SIG-M5 treated with dmso at 0.1 percent for 504 hours (cell line): ENCODE measurements at regions not wholly inside any gene's neighbourhood (a gene's known extent, or its start where the extent isn't known, plus 50 kb on each side); places are given as distances from the start of the nearest gene placed in this dataset.

Experiments used
- DNase-seq: peaks from one replicate; lab custom pipeline; 2025; ENCODE audit not compliant: unreplicated experiment; lab: John Stamatoyannopoulos, UW

DNA sequence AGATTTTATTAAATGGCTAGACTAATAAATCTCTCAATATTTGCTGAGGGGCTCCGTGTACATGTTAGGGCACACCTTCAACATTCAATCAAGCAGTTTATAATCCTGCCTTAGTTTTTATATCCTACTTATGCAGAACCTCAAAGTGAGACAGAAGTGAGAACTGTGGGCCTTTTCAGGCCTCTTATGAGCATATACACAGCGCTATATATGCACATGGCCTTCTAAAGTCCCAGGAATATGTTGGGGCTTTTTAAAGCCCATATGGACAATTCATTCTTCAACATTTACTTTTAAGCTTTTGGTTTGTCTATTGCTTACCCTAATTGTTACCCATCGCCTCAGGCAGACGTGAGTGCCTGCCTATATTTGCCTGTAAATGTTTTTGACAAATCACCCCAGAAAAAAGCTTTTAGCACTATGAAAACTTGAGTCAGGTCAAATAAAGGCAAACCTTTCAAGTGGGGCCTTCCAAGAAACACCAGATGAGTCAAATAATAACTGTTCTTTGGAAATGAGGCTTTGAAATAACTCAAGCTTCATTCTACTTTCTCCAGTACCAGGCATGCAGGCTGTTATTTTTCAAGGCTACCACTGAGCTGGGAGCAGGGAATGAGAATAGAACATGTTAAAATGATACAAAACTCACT, 58.2 kb downstream of the ESM1 start:
- DNase-seq = no peak

DNA sequence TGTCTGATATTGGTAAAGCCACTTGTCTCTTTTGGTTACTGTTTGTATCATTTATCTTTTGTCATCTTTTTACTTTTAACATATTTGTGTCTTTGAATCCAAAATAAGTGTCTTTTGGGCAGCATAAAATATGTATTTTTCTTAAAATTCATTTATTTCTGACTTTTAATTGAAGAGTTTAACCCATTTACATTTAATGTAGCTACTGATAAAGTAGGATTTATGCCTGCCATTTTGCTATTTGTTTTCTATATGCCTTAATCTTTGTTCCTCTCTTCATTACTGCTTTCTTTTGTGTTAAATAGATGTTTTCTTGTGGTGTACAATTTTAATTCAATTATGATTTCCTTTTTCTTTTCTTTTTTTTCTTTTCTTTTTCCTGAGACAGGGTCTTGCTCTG, 60.9 kb downstream of the ESM1 start:
- DNase-seq = no peak

DNA sequence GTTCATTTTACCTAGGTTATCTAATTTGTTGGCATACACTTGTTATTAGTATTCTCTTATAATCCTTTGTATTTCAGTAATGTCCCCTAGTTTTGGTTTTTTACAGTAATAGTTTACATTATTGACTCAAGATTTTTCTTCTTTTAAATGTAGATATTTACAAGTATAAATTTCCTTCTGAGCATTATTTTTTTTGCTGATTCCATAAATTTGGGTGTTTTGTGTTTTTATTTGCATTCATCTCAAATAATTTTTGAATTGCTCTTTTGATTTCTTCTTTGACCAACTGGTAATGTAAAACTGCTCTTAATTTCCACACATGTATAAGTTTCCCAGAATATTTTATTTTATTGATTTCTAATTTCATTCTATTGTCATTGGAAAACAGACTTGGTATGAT, 68.1 kb downstream of the ESM1 start:
- DNase-seq = no peak

DNA sequence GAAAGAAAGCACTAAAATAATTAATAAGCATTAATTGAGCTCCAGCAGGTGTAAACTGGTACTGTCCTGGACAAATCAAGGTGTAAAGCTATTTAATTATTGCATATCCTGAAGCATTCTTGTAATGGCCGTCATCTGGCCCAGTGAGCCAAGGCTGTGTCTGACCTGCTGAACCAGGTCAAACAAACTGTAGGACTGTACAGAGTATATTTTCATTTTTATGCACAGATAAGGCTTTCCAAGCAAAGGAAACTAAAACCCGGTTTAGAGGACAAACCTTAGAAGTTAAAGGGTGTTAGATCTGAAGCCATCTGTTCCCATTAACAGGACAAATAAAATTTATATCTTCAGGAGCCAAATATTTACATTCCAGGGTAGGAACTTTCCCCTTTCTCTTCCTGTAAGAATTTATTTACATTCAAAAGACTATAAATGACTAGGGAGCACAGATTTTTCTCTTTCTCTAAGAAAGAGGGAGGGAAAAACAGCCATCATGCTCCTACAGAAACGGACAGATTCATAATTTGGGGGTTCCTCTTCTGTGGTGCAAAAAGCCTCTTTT, 69.8 kb downstream of the ESM1 start:
- DNase-seq = no peak

DNA sequence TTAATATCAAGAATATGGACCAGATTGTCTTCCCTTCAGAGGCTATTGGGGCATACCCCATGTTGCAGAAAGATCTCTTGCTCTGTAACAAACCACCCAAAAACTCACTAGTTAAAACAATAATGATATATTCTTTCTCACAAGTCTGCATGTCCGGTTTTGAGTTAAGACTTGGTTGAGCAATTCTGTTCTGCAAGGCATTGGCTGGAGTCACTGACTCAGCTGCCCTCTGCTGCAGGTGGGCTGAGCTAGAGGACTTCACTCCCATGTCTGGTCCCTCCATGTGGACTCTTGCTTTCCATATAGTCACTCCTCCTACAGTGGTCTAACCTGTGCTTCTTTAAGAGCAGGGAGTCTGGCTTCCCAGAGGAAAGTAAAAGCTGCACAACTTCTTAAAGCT, 73.4 kb downstream of the ESM1 start:
- no peak for DNase-seq

DNA sequence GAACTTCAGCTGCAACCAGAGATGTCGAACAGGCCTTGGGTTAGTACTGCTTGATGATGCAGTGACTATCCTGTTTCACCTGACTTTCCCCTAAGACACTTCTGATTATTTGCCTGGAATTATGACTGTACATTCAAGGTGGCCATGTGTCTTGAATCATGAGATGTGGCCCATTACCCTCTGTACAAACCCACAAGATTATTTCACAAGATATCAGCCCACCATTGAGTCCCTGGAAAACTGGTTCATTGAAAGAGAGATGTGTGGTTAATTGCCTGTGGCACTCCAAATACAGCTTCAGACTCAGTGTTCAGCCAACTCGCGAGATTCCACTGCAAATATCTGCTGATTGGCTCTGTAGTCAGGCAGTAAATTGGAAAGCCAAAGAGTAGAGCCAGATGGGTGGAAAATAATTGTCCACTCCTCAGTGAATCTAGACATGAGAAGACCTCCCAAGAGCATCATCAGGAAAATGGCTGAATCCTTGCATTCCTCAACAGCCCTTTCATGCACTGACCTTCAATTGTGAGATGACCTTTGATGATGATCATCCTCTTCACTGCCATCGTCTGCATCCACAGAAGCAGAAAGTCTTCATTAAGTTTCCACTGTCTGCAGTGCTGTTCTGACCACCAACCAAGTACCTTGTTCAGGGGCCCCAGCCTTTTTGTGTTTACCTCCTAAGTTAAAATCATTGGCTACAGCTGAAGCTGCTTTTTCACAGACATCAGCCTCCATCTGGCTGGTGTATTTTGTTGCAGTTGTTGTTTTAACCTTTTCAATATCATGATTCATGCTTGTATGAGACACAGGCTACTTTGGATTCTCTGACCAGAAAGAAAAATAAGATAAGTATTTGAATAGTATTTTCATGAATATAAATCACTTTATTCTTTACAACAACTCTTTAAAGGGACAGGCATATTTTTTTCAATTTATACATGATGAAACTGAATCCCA, 75.2 kb downstream of the ESM1 start:
- no peak for DNase-seq

DNA sequence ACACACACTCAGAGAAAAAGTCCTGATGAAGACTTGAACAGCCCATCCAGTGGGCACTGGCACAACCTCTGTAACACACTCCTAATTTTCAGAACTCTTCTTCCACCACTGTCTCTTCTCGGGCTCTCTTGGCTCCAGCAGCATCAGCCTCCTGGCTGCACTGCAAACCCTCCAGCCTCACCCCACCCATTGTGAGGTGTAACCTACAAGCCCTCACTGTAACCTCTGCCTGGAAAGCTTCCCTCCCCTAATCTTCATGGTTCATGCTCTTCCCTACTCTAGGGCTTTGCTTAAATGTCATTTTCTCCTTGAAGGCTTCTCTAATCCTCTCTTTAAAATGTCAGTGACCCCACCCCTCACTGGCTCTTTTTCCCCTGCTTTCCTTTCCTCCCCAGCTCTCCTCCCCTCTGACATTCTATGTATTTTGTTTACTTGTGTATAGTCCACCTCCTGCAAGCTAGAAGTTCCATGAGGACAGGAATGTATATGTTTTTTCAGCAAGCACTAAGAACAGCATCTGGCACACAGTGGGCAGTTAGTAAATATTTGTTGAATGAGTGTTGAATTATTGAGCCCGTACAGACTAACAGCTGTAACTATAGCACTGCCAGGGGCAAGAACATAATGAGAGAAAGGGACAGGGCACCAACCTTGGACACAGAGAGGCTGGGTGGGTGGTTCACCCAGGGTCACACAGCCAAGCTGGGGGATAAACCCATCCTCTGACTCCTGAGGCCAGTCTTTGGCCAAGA, 76.4 kb downstream of the ESM1 start:
- no peak for DNase-seq

DNA sequence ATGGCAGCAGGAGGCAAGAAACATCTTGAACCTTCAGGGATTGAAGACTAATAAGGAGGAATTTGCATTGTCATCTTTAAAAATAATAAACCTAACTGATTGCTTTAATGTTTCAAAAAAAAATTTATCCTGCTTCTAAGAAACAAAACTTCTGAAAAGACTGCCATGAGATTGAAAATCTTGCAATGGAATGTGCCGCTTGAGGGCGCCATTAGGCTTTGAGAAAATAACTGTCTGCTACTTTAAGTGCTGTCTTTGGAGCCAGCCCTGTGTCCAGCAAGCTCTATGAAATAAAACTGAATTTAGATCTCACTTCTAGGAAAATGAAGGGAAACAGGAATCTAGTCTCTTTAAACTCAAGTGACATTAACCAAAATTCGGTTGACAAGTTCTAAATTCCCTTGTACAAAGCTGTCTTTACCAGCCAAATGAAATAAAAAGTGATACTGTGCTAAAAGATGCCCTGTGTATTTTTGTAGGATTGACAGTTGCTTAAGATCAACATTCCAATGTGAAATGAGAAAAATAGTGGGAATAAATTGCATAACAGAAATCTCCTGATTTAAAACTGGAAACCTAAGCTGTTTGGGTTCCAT, 79.4 kb downstream of the ESM1 start:
- DNase-seq = peak; percentile 42

DNA sequence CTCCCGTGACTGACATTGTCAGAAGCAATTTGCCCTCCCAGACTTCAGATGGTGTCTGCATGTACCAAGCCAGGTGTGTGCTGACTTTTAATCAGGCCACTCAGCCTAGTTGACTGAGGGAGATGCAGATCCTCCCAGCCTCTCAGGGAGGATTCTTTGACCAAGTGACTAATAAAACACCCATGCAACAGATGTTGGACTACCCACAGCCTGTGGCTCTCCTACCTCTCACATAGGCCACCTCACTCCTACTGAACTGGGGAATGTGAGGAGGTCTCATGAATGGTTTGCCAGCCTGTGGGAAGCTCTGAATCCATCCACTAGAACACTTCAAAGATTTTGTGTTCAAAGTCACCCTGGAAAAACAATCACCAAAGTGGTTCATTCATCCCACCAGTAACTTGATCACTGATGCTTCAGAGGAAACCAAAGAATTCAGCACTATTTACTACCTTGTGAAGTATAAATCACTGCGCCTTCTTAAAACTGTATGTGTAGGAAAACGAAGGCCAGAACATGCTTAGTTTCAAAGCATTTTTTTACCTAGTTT, 80.1 kb downstream of the ESM1 start:
- no peak for DNase-seq

DNA sequence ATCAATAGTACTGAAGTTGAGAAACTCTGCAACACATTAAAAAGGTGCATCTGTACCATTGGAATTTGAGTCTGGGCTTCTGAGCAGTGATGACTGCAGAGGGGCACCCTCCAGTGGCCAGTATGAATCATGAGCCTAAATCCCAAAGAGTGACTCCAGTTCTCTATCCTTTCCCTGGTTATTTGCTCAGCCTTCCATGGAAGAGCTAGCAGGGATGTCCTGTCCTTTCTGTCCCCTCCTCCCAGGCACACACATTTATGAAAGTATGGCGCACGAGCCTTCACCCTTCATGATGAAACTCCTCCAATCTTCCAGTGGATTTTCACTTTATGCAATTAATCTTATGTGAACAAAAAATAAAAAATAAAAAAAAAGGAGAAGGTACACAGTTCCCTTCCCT, 81.0 kb downstream of the ESM1 start:
- peak; percentile 35 for DNase-seq

DNA sequence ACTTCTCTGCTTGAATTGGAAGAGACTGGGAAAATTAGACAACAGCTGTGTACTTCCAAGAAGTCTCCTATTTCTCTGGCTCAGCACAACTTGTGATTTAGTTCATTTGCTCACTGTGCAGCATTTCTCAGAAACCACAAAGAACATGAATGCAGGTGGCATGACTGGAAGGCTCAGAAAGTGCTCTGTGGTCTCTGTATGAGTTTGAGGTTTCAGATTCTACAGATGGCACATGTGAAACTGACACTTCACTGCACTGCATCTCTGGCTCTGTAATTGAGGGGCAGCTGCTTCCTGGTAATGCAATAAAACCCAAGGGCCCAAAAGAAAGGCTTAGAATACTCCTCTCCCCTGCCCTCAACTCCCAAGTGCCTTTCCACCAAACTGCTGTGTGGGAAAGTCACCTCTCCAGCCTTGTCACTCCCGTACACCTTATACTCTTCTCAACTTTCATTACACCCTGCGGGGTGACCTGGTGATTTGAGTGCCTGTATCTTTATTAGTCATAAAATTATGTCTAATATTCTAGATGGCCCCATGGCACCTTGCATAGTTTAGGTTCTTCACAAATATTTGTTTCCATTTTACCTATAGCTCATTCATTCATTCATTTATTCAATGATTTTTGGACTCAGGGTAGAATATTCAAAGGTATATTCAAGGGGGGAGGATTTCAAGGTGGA, 82.5 kb downstream of the ESM1 start:
- peak; percentile 37 for DNase-seq

DNA sequence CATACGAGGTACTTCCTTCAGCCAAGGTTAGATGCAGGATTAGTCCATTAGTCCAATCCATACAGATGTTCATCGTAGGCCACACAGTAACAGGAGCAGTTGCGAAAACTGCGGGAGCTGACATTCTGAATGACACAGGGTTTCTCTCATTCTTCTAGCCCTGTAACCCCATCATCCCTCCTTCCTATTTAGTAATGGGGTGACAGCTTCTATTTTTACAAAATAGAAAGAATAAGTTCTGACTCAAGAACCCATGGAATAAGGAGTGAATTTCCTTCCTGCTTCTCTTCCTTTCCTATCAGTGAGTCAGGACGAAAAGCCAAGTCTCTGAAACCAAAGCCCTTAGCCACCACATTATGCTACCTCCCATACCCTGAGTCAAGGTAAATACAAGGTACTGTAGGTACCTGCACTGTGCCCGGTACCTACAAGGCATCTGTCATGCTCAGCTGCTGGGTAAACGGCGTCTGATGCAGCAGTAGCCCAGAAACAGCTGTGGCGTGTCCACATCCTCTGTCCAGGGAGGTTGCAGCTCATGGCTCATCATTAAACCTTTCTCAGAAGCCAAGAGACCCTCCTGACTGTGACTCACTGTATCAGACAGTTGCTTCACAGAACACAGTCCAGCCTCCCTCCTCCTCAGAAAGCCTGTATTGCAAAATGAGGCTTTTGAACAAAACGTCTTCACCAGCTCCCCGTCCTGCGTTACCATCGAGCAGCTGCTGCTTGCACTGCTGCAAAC, 84.2 kb downstream of the ESM1 start:
- DNase-seq = peak; percentile 67

DNA sequence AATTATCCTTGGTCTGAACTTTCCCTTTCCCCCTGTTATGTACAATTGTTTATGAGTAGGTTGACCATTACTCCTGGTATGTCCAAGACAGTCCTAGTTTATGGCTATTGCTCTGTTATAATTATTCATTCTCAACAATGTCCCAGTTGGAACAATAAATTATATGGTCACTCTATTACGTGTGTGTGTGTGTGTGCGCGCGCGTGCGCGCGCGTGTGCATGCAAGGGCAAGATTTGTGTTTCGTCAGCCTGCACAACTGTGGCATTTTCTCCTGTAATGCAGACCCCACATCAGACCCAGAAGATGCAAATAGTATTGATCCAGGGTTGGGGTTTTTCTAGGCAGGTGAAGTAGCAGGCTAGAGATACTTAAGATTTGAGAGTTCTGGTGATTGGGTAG, 88.4 kb downstream of the ESM1 start:
- no peak for DNase-seq

DNA sequence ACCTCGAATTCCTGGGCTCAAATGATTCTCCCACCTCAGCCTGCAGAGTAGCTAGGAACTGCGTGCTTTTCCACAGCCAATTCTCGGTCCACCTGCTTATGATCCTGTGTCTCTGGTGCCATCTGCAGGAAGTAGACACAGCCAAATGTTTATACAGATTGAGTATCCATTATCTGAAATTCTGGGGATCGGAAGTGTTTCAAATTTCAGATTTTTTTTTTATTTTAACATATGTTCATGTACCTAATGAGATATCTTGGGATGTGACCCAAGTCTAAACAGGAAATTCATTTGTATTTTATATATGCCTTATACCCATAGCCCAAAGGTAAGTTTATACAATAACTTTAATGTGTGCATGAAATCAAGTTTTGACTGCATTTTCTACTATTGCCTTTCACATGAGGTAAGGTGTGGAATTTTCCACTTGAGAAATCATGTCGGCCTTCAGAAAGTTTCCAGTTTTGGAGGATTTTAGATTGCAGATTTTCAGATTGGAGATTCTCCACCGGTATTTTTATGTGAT, 89.5 kb downstream of the ESM1 start:
- DNase-seq = peak; percentile 28

DNA sequence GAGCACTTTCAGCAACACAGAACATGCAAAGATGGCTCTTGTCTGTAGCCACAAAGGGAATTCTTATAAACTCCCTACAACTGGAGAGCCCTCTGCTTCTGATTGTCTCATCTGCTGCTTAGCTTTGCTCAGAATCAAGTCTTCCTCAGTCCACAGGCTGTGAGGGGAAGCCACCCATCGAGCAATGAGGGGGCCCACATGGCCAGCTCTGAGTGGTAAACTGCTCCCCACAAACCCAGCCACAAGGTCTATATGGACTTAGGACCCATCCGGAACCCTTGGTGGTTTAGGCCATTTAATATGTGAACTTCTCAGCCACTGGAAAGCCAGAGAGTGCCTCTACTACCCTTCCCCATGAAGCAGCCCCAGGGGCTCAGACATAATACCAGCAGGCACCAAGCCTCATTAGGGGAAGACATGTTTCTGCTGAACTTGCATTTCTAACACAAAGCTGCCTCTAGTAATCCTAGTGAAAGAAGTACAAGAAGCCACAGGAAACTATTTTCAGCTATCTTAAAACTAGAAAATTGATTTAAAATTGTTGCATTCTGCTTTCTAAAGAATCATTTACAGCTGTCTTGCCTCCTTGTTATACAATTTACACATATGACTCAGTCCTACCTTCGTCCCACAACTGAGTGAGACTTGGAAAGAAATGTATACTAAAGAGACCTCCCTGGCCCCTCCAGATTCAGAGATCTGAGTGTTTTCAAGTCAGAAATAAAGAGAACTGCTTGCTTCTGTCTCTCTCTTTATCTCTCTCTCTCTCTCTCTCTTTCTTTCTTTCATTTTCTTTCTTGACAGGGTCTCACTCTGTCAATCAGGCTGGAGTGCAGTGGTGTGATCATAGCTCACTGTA, 90.2 kb downstream of the ESM1 start:
- no peak for DNase-seq

DNA sequence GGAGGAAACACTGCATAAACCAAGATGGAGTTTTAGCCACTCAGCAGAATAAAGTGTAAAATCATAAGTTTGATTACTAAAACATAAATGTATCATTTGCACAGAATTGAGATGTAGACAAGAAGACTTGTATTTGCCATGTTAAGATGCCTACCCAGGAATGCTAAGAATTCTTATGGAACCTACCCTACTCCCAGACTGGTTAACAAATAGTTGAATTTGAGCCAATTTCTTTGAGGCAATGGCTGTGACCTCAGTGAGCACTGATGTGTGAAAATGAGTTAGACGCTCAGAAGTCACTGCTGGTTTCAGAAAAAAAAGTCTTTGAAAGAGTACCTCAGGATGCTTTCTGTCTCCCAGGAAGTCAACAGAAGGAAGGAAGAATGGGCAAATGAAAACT, 95.6 kb downstream of the ESM1 start:
- no peak for DNase-seq

DNA sequence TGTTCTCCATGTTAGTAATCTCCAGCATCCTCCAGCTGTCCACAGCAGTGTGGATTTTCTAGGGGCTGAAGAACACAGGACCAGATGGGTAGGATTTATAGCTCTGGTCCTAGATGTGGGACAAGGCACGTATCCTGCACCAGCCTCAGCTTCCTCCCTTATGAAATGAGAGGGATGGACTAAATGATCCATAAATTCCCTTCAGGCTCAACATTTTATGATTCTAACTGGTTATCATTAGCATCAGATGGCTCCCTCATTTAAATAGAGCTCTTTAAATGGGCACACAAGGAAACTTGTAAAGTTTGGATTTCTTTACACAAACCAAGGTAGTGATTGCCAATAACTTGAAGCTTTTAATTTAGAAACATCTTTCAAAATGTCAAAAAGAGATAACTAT, 97.7 kb downstream of the ESM1 start:
- no peak for DNase-seq

DNA sequence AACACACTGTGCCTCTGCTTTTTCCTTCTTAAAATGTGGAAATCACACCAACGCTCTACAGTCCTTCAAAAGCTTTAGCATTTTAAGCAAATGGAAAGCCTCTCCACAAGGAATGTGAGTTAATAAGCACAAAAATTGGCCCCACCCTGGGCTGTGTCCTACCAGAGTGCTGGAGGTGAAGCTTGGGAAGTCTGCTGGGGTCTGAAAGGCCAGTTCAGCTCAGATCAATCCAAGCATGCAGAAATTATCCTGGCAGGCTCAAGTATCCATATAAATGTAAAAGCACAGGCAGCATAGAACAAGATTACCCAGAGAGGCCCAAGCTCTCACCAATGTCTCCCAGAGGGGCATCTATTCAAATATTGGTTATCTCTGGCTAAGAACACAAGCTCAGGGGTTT, 98.5 kb downstream of the ESM1 start:
- DNase-seq = no peak
